ENCODE measurements at regions not wholly inside any gene's neighbourhood (a gene's known extent, or its start where the extent isn't known, plus 50 kb on each side); places are given as distances from the start of the nearest gene placed in this dataset.

- TF ChIP-seq, protein P1, sequence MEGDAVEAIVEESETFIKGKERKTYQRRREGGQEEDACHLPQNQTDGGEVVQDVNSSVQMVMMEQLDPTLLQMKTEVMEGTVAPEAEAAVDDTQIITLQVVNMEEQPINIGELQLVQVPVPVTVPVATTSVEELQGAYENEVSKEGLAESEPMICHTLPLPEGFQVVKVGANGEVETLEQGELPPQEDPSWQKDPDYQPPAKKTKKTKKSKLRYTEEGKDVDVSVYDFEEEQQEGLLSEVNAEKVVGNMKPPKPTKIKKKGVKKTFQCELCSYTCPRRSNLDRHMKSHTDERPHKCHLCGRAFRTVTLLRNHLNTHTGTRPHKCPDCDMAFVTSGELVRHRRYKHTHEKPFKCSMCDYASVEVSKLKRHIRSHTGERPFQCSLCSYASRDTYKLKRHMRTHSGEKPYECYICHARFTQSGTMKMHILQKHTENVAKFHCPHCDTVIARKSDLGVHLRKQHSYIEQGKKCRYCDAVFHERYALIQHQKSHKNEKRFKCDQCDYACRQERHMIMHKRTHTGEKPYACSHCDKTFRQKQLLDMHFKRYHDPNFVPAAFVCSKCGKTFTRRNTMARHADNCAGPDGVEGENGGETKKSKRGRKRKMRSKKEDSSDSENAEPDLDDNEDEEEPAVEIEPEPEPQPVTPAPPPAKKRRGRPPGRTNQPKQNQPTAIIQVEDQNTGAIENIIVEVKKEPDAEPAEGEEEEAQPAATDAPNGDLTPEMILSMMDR (IDR thresholded peaks at IDR 0.05), result no peak
- TF ChIP-seq POLR2A (IDR thresholded peaks at IDR 0.05), result no peak
These were observed 281.8 kb upstream of the PLET1 start for GRCh38 chr11:112542479-112542878.

Measured in testis (tissue), 2 donors.